C4-2B (cell line): ENCODE measurements at regions not wholly inside any gene's neighbourhood (a gene's known extent, or its start where the extent isn't known, plus 50 kb on each side); places are given as distances from the start of the nearest gene placed in this dataset.

ENCODE experiments used
- CTCF ChIP-seq: fragments of 450-650 bp; conservative IDR thresholded peaks from 2 replicates; pipeline ENCODE4 v1.5.1; 2017; ENCODE audit warnings: mild to moderate bottlenecking
- ZFX ChIP-seq: fragments of 450-650 bp; IDR thresholded peaks from 2 replicates; pipeline ENCODE4 v1.6.1; 2017

- TF ChIP-seq CTCF: no peak
- TF ChIP-seq ZFX: no peak
Observed at GRCh38 chr6:147837540-147837939, 329.1 kb downstream of the SAMD5 start.
